Activated naive CD4-positive, alpha-beta T cell treated with anti-CD3 and anti-CD28 coated beads, Interleukin-2, amount 50 U/mL, for 16 hours (primary cell): ENCODE measurements at regions not wholly inside any gene's neighbourhood (a gene's known extent, or its start where the extent isn't known, plus 50 kb on each side); places are given as distances from the start of the nearest gene placed in this dataset.

Experiments
- DNase-seq: peaks from one replicate; pipeline ENCODE4 v3.0.0-alpha.2; 2020

- DNase-seq, result no peak
Measured at GRCh38 chr4:20615486-20616260, 84.6 kb upstream of the PACRGL start.

GRCh38 chr4:20616313-20616712 is 83.9 kb upstream of the PACRGL start:
- DNase-seq, result no peak

- no peak for DNase-seq
Measured at GRCh38 chr4:20616848-20617247, 83.4 kb upstream of the PACRGL start.

- no peak for DNase-seq
Measured at GRCh38 chr4:20617678-20618396, 82.4 kb upstream of the PACRGL start.

GRCh38 chr4:20618731-20619130 is 81.5 kb upstream of the PACRGL start:
- DNase-seq, result no peak

- no peak for DNase-seq
Measured at GRCh38 chr4:20621476-20621875, 78.8 kb upstream of the PACRGL start.

- no peak for DNase-seq
Measured at GRCh38 chr4:20622701-20623100, 77.6 kb upstream of the PACRGL start.

GRCh38 chr4:20623939-20624338 is 76.3 kb upstream of the PACRGL start:
- DNase-seq, result no peak

- no peak for DNase-seq
Measured at GRCh38 chr4:20624793-20625374, 75.4 kb upstream of the PACRGL start.

- DNase-seq, result no peak
Measured at GRCh38 chr4:20625426-20625825, 74.8 kb upstream of the PACRGL start.

GRCh38 chr4:20626326-20627005 is 73.8 kb upstream of the PACRGL start:
- DNase-seq, result no peak

GRCh38 chr4:20627866-20628265 is 72.4 kb upstream of the PACRGL start:
- no peak for DNase-seq

- no peak for DNase-seq
Measured at GRCh38 chr4:20629186-20630106, 70.8 kb upstream of the PACRGL start.

GRCh38 chr4:20638825-20639224 is 61.4 kb upstream of the PACRGL start:
- no peak for DNase-seq

GRCh38 chr4:20639346-20639745 is 60.9 kb upstream of the PACRGL start:
- no peak for DNase-seq

- no peak for DNase-seq
Measured at GRCh38 chr4:20640989-20641388, 59.3 kb upstream of the PACRGL start.

- no peak for DNase-seq
Measured at GRCh38 chr4:20641976-20642375, 58.3 kb upstream of the PACRGL start.

GRCh38 chr4:20643631-20644030 is 56.6 kb upstream of the PACRGL start:
- no peak for DNase-seq

GRCh38 chr4:20645236-20645635 is 55.0 kb upstream of the PACRGL start:
- no peak for DNase-seq

GRCh38 chr4:20646287-20646686 is 54.0 kb upstream of the PACRGL start:
- no peak for DNase-seq
